GM21360 (cell line): ENCODE measurements at regions not wholly inside any gene's neighbourhood (a gene's known extent, or its start where the extent isn't known, plus 50 kb on each side); places are given as distances from the start of the nearest gene placed in this dataset.
"Not testable (repeated sequence)": the region's sequence is repeated elsewhere in the genome, so short reads cannot be mapped to it uniquely, and the experiment has no call there.

Experiments used
- ATAC-seq: cut with Tn5 transposase; IDR thresholded peaks from one replicate; pipeline ENCODE4 v1.9.1; 2021; ENCODE audit warnings: mild to moderate bottlenecking, moderate library complexity; ENCODE audit not compliant: unreplicated experiment

- ATAC-seq, result not testable (repeated sequence)
Measured at GRCh38 chr2:87559735-87560134, 188.2 kb upstream of the PLGLB2 start.

- not testable (repeated sequence) for ATAC-seq
Measured at GRCh38 chr2:87565116-87565515, 182.8 kb upstream of the PLGLB2 start.

GRCh38 chr2:87566531-87566930, 181.4 kb upstream of the PLGLB2 start:
- not testable (repeated sequence) for ATAC-seq

GRCh38 chr2:87567093-87567492, 180.8 kb upstream of the PLGLB2 start:
- ATAC-seq, result not testable (repeated sequence)

DNA sequence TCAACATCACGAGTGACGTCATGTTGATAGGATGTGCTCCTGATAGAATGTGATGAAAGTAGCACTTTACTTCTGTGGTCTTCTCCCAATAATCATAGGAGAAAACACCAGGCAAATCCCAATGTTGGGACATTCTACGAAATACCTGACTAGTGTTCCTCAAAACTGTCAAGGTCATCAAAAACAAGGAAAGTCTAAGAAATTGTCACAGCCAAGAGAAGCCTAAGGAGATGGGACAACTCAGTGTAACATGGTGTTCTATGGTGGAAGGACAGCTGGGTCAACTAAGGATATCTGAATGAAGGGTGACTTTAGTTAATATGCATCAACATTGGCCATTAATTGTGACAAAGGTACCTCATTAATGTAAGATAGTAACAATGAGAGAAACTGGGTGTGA, 180.0 kb upstream of the PLGLB2 start:
- not testable (repeated sequence) for ATAC-seq

- ATAC-seq, result not testable (repeated sequence)
Measured at GRCh38 chr2:87568554-87569278, 179.2 kb upstream of the PLGLB2 start.

DNA sequence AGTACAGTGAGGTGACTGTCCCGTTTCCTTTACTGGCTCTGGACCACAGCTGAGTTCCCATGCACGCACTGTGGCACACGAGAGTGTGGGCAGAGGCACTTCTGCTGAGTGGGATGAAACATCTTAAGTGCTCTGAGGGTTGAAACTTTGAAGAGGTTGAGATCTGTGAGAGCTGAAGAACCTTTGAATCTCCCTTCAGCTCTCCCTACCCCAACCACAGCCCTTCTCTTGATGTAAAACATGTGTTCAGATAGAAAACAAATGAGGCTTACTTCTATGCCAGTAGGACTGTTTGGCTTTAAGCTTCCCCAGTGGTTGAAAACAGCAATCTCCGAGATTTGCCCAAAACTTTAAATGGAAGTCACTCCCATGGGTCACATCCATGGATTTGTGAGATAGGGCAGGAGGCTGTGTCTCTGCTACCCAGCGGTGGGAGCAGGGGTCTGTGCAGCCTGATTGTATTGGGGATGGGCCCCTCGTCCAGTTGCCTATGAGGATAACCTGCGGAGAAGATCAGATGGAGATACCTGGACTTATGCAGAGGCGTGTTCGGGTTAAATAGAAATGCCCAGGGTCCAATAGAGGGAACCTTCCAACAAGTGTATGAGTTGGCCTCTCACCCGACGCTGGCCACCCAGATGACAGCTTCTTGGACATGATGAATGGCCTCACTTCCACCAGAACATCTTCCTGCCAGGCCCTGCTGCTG, 178.0 kb upstream of the PLGLB2 start:
- not testable (repeated sequence) for ATAC-seq

GRCh38 chr2:87571889-87572465, 175.9 kb upstream of the PLGLB2 start:
- ATAC-seq, result not testable (repeated sequence)

GRCh38 chr2:87572906-87573305, 175.0 kb upstream of the PLGLB2 start:
- not testable (repeated sequence) for ATAC-seq

DNA sequence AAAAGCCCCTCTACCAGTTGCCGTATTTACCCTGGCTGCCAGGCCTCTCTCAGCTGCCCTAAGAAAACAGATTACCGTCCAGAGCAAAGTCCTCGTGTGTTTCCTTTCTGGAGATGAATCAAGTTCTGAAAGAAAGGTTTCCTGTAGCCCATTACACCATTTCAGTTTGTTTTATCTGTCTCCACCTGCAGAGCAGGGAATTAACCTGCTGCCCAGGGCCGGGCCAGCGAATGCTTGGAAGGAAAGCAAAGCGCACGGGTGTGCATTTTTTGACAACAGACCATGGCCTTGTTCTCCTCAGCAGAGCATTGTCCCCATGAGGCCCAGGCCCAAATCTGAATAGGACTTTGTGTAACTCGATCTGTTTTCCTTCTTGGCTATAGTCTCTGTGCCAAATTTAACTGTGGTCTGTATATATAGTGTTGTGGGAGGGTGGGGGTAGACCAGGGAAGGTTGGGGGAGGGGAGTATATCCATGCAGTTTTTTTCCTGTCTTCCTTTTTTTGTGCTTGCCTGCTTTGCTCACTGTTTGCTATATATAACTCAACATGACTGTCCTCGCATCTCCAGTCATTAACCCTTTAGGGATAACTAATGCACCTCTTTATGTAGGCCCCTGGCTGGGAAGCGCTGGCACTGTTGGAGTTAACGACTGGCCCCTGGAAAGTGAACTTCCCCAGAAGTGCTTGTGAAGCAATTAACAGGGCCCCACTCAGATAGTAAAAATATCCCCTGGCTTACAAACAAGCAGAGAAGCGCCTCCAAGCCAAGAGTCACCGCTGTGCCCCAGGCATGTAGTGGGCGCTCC, 174.3 kb upstream of the PLGLB2 start:
- not testable (repeated sequence) for ATAC-seq

DNA sequence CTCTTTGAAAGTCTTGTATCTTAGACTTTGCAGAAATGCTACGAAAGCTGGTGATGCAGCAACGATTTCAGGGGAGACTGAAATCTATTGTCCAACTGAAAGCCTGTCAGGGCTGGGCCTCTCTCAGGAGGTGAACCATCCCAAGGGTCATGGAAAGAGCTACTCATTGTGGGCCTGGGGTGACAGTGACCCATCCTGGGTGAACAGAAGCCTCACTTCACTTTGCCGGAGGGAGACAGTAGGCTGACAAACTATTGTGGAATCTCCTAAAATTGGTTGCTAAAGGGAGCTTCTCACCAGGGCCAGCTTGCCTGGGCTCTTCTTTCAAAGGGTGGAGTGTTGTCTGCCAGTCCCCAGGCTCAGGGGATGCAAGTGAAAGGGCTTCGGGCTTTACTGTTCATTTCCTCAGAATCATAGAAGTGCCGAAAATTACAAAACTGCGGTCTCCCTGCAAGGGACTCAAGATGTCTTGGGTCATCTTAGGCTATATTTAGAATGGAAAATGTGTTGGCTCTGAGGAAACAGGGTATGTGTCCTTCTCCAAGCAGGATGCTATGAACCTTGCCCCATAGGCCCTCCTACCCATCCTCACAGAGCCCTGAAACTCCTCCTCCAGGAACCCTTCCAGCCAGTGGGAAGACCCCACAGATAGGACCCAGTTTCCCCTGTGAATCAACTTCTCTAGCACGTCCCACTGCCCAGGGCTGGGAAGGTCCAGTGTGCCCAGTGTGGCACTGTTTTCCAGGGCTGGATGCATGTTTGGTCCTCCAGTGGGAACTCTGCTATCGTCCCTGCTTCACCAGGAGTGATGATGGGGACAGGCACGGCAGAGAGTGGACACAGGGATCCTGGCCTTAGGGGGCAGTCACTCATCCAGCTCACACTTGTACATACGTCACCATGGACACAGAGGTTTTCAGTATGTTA, 173.4 kb upstream of the PLGLB2 start:
- ATAC-seq, result not testable (repeated sequence)

DNA sequence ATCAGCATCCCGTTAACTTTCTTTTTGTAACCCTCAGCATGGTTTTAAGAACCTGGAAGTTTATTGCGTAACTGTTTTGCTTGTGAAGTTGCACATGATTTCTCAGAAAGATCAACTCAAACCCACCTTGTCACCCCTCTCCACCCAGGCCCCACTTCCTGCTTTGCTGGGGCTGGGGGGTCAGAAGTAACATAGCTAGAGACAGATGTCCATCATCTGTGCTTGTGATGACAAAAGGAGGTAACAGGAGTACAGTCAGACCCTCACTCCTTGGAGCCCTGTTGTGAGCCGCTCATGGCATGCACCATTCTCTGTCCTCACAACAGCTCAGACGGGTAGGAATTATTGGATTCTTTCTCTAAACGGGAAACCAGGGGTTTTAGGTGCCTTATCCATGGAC, 172.7 kb upstream of the PLGLB2 start:
- not testable (repeated sequence) for ATAC-seq

- ATAC-seq, result not testable (repeated sequence)
Measured at GRCh38 chr2:87577358-87577757, 170.5 kb upstream of the PLGLB2 start.

DNA sequence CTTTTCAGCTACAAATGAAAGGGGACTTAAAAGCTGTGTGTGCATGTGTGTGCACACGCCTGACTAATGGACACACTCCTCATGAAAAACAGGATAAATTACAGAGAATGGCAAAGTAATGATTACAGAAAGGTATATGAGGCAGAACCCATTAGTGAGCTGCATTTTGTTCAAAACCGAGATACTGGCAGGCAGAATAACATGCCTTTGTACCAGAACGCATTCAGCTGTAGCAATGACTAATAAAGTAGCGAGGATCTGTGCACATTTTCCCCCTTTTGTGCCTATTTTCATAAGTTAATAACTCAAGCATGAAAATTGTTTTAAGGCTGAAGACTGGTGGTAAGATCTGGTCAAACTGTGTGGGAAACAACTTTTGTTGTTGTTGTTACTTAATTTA, 165.7 kb upstream of the PLGLB2 start:
- not testable (repeated sequence) for ATAC-seq

DNA sequence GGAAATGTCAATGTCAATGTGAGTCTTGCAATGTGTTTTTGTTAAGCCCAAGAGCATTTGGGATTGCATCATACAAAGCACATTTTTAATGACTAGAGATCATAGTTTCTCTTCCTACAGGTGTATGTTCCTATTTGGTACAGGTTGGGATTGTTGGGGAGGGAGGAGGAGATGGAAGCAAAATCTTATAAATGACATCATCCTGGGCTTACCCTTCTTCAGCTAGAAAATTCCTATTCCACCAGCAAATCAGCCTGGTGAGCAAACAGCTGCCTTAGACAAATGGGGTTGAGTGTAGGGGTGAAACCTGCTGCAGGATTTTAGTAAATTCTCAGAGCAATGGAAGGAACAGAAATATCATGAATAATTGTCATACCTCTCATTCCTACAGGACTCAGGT, 165.3 kb upstream of the PLGLB2 start:
- not testable (repeated sequence) for ATAC-seq

DNA sequence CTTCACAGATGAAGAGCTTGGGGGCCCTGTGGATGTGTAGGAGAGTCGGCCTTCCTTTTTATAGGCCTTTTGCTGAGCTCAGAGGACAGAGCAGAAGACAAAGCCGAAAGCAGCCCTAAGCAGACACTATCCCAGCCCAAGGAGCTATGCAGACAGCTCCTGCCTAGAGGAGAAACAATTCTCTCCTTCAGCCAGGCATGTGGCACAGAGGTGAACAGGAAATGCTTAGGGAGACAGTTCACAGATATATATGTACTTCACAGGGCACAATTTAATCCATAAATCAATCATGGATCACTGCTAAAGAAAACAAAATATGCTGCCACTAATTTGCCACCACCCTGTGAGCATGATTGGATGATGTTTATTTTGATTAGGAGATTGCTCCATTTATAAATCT, 164.5 kb upstream of the PLGLB2 start:
- not testable (repeated sequence) for ATAC-seq

DNA sequence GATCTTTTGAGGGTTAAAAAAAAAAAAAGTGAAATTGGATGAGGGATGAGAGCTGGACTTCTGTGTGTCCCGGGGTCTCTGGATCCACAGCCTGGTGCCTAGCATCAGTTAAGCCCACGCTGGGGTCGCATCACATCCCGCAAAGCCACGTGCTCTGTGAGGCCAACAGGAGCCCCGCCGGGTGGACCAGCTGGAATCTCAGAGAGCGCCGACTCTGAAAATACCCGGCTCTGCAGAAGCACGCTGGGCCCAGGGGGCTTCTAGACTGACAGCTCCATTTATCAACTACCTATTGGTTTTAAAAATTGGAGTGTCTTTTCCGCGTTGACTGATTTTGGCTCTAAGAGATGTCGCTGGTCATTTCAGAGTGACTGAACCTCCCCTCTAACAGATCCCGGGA, 164.1 kb upstream of the PLGLB2 start:
- not testable (repeated sequence) for ATAC-seq

DNA sequence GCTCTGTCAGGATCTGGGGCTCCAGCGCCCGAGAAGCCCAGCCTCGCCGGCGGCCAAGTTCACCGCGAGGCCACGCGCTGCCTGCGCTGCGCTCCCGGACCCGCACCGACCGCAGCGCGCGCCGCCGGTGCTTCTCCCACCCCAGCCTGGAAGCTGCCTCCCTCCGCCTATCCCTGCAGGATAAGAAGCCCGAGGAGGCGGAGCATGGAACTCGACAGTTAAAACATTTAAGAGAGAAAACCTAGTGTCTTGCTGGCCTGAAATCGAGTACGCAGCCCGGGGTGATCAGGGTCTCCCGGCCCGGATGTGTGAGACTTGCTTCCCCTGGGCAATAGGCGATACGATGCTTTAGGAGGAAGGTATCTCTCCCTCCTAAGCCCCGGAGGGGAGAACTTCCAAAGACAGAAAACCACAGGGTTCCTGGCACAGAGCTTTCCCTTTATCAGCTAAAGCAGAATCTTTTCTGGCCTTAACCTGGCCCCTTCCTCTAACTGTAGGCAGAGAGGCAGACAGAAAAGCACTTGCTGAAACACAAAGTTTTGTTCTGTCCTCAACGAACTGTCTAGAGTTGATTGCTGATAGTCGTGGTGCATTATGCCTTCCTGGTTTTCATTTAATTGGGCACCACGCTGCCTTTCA, 163.5 kb upstream of the PLGLB2 start:
- ATAC-seq, result not testable (repeated sequence)

DNA sequence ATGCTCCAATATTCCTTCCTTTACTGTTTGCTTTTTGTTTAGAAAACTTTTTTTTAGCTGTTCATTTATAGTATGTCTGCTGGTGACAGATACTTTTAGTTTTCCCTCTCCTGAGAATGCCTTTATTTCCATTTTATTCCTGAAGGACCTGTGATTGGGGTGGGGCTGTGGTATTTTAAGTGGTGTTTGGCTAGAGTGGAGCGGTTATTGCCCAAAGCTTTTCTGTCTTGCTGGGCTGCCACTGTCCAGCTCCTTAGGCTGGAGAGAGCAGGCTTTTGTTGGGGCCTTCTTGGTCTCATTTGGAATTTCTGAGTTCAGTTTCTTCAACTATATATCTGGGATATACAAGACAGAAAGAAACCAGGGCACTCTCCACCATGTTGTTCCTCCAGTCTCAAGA, 160.0 kb upstream of the PLGLB2 start:
- not testable (repeated sequence) for ATAC-seq
